HepG2 (cell line): ENCODE measurements at regions not wholly inside any gene's neighbourhood (a gene's known extent, or its start where the extent isn't known, plus 50 kb on each side); places are given as distances from the start of the nearest gene placed in this dataset.

Experiments used
- ATRX ChIP-seq: sonication (generic); formaldehyde crosslinking; IDR thresholded peaks from 2 replicates; pipeline ENCODE4 v1.4.0; 2020; ENCODE audit warnings: missing genetic modification reagents, borderline replicate concordance
- KDM5B ChIP-seq: sonication (generic); formaldehyde crosslinking; IDR thresholded peaks from 2 replicates; pipeline ENCODE4 v1.4.0; 2020; ENCODE audit warnings: missing genetic modification reagents, mild to moderate bottlenecking, borderline replicate concordance
- SMAD3 ChIP-seq: sonication (generic); formaldehyde crosslinking; IDR thresholded peaks from 2 replicates; pipeline ENCODE4 v1.4.0; 2020; ENCODE audit warnings: missing genetic modification reagents
- SMC3 ChIP-seq: IDR thresholded peaks from 2 replicates; pipeline ENCODE4 v1.6.1; 2011; ENCODE audit warnings: low read length, improper control_type of control experiment
- TAF1 ChIP-seq: sonication (generic); formaldehyde crosslinking; IDR thresholded peaks from 2 replicates; pipeline ENCODE4 v1.4.0; 2020; ENCODE audit warnings: missing genetic modification reagents
- ZNF567 ChIP-seq: sonication (generic); formaldehyde crosslinking; IDR thresholded peaks from 2 replicates; pipeline ENCODE4 v1.8.1; 2023; ENCODE audit warnings: mild to moderate bottlenecking, missing genetic modification reagents, borderline replicate concordance
- TF ChIP-seq, protein P1 (sequence below): sonication (generic); formaldehyde crosslinking; IDR thresholded peaks from 2 replicates; pipeline ENCODE4 v1.5.0; 2020; ENCODE audit warnings: mild to moderate bottlenecking, missing genetic modification reagents, moderate library complexity
- TF ChIP-seq, protein P2 (sequence below): sonication (generic); formaldehyde crosslinking; IDR thresholded peaks from 2 replicates; pipeline ENCODE4 v1.4.0; 2020; ENCODE audit warnings: missing genetic modification reagents

DNA sequence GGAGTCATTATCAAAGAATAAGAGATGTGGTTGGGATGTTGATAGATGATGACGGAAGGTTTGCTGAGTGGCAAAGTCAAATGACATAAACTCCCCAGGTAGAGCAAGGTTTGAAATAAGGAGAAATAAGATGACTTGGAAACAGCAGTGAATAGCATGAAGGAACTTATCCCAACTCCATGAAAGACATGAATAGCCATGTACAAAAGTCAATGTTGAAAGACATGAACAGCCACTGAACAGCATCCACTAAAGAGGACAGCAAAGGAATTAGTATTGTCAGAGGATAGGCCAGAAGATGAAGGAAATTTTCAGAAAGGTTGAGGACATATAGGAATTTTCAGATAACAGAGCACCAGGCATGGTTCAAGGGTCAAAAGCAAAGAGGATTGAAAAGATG is 286.0 kb upstream of the FBXL7 start:
- TF ChIP-seq, protein P1, sequence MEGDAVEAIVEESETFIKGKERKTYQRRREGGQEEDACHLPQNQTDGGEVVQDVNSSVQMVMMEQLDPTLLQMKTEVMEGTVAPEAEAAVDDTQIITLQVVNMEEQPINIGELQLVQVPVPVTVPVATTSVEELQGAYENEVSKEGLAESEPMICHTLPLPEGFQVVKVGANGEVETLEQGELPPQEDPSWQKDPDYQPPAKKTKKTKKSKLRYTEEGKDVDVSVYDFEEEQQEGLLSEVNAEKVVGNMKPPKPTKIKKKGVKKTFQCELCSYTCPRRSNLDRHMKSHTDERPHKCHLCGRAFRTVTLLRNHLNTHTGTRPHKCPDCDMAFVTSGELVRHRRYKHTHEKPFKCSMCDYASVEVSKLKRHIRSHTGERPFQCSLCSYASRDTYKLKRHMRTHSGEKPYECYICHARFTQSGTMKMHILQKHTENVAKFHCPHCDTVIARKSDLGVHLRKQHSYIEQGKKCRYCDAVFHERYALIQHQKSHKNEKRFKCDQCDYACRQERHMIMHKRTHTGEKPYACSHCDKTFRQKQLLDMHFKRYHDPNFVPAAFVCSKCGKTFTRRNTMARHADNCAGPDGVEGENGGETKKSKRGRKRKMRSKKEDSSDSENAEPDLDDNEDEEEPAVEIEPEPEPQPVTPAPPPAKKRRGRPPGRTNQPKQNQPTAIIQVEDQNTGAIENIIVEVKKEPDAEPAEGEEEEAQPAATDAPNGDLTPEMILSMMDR (CRISPR knock-in tag): no peak
- TF ChIP-seq ZNF567 (CRISPR knock-in tag) (no peak), SMC3 (no peak), SMAD3 (no peak), ATRX (CRISPR knock-in tag) (no peak), KDM5B (no peak), TAF1 (CRISPR knock-in tag) (no peak)
- TF ChIP-seq, protein P2, sequence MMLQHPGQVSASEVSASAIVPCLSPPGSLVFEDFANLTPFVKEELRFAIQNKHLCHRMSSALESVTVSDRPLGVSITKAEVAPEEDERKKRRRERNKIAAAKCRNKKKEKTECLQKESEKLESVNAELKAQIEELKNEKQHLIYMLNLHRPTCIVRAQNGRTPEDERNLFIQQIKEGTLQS: no peak
